GM21717 (cell line): ENCODE measurements at regions not wholly inside any gene's neighbourhood (a gene's known extent, or its start where the extent isn't known, plus 50 kb on each side); places are given as distances from the start of the nearest gene placed in this dataset.
"Not testable (repeated sequence)": the region's sequence is repeated elsewhere in the genome, so short reads cannot be mapped to it uniquely, and the experiment has no call there.

ENCODE experiments used
- ATAC-seq: cut with Tn5 transposase; IDR thresholded peaks from one replicate; pipeline ENCODE4 v1.9.1; 2021; ENCODE audit warnings: mild to moderate bottlenecking, moderate library complexity; ENCODE audit not compliant: unreplicated experiment

GRCh38 chr7:131653418-131654248 lies 97.2 kb upstream of the PODXL start:
- ATAC-seq = no peak

GRCh38 chr7:131652934-131653333 lies 96.5 kb upstream of the PODXL start:
- ATAC-seq = no peak

GRCh38 chr7:131652194-131652593 lies 95.8 kb upstream of the PODXL start:
- no peak for ATAC-seq

GRCh38 chr7:131649879-131650278 lies 93.5 kb upstream of the PODXL start:
- ATAC-seq = no peak

- ATAC-seq = no peak
Observed at GRCh38 chr7:131649003-131649541, 92.6 kb upstream of the PODXL start.

- ATAC-seq = no peak
Observed at GRCh38 chr7:131648491-131648890, 92.1 kb upstream of the PODXL start.

GRCh38 chr7:131646203-131646602 lies 89.8 kb upstream of the PODXL start:
- ATAC-seq = no peak

- ATAC-seq = no peak
Observed at GRCh38 chr7:131642429-131642828, 86.0 kb upstream of the PODXL start.

GRCh38 chr7:131640686-131641085 lies 84.3 kb upstream of the PODXL start:
- ATAC-seq = no peak

GRCh38 chr7:131638641-131639430 lies 82.4 kb upstream of the PODXL start:
- ATAC-seq = no peak

GRCh38 chr7:131637859-131638258 lies 81.4 kb upstream of the PODXL start:
- no peak for ATAC-seq

- ATAC-seq = no peak
Observed at GRCh38 chr7:131636092-131636491, 79.7 kb upstream of the PODXL start.

- ATAC-seq = not testable (repeated sequence)
Observed at GRCh38 chr7:131634197-131634596, 77.8 kb upstream of the PODXL start.

GRCh38 chr7:131633342-131633843 lies 77.0 kb upstream of the PODXL start:
- ATAC-seq = no peak

- ATAC-seq = no peak
Observed at GRCh38 chr7:131630427-131630826, 74.0 kb upstream of the PODXL start.

- ATAC-seq = no peak
Observed at GRCh38 chr7:131629217-131629882, 72.9 kb upstream of the PODXL start.

GRCh38 chr7:131628634-131629033 lies 72.2 kb upstream of the PODXL start:
- ATAC-seq = no peak

- ATAC-seq = no peak
Observed at GRCh38 chr7:131627735-131628190, 71.3 kb upstream of the PODXL start.

- no peak for ATAC-seq
Observed at GRCh38 chr7:131626643-131627042, 70.2 kb upstream of the PODXL start.

- no peak for ATAC-seq
Observed at GRCh38 chr7:131625817-131626372, 69.5 kb upstream of the PODXL start.

- not testable (repeated sequence) for ATAC-seq
Observed at GRCh38 chr7:131625345-131625744, 68.9 kb upstream of the PODXL start.
